Stimulated activated CD4-positive, alpha-beta T cell treated with anti-CD3 and anti-CD28 coated beads, Interleukin-12 subunit alpha, Interleukin-12 subunit beta, amount 100 ng/mL, for 24 hours (primary cell): ENCODE measurements at regions not wholly inside any gene's neighbourhood (a gene's known extent, or its start where the extent isn't known, plus 50 kb on each side); places are given as distances from the start of the nearest gene placed in this dataset.

Source experiments
- DNase-seq, 2 experiments: peaks; one replicate each; pipeline ENCODE4 v3.0.0-alpha.2; 2020; ENCODE audit warnings: low read depth in 2 of 2

DNA sequence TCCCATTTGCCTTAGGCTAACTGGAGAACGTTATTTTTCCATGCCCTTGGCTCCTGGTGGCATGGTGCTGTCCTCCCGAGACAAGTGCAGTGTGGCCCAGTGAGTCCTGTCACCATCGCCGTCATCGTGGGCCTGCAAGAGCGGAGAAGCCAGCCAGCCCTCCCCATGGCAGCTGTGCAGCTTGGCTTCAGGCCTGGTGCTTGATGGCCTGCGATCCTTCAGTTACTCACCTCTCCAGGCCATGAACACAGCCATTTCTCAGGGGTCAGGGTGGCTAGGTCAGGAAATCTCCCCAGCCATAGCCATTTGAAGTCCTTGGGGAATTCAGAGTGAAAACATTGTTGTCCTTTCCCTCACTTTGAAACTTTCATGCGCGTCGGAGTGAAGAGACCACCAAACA is 189.0 kb upstream of the RGMA start:
- no peak for DNase-seq

DNA sequence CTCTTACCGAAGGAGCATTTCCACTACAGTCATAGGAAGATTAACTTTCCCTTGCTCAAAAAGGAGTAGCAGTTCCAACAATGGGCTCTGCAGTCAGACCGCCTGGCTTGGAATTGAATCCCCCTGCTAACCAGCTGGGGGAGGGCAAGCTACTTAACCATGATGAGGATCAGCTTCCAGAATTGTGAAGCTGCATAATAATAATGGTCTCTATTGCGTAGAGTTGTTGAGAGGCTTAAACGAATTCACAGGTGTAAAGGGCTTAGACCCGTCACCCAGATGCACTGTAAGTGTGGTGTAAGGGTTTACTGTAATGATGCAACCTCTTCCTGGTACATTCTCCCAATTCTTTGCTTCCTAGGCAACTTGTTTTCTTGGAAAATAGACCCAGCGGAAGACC is 185.2 kb upstream of the RGMA start:
- no peak for DNase-seq

DNA sequence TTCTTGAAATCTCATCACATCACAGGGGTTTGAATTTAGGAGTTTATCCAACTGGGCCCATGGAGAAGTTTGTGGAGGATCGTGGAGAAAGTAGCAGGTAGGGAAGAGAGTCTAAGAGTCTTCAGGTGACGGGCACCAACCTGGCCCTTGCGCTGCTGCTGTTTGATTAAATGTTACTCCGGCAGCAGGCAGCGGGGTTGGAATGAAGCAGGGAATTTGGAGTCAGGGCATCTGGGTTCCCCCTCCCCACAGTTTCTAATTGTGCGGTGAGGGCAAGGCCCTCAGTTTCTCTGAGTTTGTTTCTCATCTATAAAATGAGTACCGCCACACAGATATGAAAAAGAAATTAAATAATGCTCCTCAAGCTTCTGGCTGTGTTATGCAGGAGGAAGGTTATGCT is 182.9 kb upstream of the RGMA start:
- DNase-seq = no peak

DNA sequence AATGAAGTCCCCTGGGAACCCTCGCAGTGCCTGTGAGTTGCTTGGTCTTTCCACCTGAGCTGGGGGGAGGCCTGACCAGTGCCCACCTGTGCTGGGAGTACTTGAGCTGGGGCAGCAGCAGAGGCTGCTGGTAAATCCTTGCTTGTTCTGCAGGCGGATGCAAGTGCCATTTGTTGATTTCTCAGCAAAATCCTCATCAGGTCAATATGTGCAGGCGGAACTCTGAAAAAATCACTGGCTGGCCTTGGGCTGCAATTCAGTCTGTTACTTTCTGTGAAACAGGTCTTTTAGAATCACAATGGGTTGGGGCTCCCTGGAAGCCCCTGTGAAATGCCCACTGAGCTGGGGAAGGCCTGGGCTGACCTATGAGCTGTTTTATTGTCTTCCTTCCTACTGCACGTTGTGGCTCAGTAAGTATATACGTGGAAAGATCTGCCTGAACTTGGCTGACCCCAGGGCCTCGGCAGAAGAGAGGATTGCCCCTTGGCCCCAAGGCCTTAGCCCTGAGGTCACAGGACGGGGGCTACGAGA is 182.0 kb upstream of the RGMA start:
- DNase-seq = no peak

DNA sequence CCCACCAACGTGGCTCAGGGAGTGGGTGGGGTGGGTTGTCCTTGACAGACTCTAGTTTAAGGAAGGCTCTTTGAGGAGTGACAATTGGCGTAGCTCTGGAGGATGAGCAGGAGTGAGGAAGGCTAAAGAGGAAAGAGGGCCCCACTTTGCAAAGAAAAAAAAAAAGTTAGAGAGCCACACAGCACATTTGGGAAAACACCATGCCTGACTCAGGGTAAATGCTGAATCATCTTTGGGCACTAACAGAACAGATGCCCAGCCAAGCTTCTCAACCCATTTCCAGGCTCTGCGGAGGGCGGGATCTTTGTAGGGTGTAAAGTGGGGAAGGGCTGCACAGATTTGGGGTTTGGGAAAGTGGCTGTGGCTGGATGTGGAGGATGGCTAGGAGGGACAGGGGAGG is 179.1 kb upstream of the RGMA start:
- DNase-seq = no peak

DNA sequence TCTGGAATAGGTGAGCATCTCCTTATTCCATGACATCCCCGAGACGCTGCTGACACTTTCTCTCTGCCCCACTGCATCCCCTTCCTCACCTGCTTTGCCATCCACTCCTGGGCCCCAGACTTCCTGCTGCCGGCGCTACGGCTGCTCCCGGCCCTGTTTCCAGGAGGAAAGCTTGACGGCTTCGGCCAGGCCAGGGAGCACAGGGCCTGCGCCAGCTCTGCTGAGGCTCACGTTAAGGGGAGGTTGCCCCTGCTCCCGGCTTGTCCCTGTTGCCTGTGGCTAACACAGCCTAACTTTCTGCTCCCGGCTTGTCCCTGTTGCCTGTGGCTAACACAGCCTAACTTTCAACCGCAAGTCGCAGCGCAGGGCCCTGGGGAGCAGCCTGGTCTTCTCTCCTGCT is 177.3 kb upstream of the RGMA start:
- DNase-seq = no peak

DNA sequence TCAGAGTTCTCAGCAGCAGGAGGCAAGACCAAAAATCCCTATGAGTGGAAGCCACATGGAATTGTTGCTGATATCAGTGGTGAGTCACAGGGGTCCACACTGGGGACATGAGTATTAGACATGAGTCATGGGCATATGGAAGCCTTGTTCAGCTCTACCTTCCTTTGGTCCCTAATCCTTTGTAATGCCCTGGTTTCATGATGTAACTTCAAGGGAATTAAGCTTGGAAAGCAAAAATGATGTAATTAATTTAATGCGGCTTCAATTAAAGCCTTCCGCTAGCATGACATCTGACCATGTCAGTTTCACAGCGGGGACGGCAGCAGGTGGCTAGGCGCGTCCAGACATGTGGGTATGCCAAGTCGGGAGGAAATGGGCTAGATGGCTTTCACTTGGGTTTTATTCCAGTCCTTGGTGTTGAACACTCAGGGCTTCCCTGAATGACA is 176.1 kb upstream of the RGMA start:
- no peak for DNase-seq

DNA sequence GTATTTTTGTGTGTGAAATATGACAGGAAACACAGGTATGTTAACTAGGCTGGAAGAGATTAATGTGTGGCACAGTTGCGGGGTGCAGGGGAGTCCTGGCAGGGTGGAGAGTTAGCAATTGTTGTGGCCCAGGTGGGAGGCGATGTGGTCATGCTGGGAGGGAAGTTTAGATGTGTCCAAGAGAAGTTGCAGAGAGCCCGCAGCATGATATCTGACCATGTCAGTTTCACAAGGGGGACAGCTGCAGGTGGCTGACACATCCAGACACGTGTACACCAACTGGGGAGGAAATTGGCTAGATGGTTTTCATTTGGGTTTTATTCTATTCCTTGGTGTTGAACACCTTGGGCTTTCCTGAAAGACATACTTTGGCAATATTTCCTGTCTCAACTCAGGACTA is 172.8 kb upstream of the RGMA start:
- DNase-seq = no peak

DNA sequence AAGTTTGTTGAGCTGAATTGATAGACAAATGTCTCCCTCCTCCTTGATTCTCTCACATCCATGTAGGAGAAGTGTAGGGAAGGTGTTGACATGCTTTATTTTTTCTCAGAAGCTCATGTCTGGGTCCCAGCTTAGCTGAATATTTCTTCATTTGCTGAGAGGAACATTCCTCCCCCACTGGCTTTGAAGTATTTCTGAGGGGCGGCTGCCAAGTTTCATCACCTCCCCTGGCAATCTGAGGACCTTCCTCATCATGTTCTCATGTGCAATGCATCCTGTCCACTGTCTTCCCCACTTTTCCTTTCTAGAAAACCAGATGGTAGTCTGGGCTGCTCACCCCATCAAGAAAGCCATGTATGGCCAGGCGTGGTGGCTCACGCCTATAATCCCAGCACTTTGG is 168.9 kb upstream of the RGMA start:
- DNase-seq = no peak

DNA sequence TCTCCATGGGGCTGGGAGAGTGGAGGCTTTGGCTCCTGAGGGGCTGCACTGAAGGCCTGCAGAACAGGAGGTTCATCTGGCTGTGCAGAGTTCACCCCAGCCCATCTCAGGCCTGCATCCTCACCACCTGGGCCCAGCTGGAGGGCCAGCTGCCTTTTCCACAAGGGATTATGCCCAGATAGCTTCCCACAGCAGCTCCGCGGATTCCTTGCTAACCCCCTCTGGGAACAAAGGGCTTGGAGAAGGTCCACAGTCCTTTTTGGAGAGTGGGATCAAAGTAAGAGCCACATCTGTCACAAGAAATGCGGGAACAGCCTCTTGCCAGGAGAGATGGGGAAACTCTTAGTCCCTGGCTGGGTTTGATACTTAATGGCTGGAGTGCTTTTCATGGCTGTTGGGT is 164.7 kb upstream of the RGMA start:
- DNase-seq = no peak

DNA sequence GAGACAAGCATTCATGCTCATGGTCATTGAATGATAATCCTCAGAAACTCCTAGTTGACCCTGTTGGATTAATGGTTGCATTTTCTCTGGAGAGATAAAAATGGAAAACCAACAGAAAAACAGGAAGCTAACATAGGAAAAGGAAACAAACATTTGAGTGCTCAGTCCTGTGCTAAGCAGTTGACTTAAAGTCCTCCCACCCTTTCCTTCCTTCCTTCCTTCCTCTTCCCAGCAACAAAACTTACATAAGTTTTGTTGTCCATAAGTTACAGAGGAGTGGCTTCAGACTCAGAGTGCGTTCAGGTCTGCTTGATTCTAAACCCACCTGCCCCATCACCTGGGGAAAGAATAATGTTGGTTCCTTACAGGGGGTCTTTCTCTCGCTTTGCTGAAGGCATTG is 163.8 kb upstream of the RGMA start:
- DNase-seq = no peak

DNA sequence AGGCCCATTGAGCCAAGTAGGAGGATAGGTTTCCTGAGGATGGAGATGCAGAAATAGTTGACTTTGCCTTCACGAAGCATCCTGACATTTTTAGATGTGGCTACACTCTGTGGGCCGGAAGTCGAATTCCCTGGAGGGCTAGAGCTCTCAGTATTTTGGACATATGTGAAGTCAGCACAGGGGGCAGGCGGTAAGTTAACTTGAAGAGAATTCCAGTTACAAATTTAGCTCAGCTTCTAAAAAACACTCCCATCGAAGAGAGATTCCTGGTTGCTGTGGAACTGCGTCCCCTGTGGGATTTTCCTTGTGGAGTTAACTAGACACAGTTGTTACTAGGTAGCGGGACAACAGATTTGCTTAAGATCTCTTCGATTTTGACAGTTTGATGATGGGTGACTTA is 161.9 kb upstream of the RGMA start:
- DNase-seq = no peak

DNA sequence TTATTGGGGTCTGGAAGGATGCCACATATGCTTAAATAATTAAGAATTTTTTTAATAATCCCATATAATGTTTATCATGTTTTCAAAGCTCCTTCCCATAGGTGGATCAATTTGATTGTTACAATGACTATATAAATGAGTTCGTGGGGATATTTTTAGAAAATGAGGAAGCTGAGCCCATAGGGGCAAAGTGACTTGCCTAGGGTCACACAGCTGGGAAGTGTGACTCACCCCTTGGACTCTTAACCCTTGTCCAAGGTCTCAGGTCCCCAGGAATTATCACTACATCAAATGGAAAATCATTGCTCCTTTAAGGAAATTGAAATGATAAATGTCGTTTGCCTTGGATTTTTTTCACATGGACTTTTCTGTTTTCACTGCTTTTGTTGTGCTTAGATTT is 161.2 kb upstream of the RGMA start:
- no peak for DNase-seq

DNA sequence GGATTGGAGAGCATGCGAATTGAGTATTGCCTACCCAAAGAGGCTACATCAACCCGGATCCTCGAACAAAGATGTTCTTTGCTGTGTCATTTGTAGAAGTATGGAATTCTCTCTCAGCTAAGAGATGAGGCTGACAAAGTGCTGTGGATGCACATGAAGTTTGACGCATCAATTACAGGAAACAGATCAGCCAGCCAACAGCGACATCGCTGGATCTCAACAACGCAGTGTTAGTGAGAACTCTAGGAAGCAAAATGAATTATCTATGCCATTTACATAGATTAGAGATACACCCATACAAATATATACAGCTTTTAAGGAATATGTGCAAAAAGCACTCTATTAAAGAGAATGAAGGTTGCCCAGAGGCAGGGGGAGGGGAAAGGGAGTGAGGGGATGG is 160.6 kb upstream of the RGMA start:
- DNase-seq = no peak

DNA sequence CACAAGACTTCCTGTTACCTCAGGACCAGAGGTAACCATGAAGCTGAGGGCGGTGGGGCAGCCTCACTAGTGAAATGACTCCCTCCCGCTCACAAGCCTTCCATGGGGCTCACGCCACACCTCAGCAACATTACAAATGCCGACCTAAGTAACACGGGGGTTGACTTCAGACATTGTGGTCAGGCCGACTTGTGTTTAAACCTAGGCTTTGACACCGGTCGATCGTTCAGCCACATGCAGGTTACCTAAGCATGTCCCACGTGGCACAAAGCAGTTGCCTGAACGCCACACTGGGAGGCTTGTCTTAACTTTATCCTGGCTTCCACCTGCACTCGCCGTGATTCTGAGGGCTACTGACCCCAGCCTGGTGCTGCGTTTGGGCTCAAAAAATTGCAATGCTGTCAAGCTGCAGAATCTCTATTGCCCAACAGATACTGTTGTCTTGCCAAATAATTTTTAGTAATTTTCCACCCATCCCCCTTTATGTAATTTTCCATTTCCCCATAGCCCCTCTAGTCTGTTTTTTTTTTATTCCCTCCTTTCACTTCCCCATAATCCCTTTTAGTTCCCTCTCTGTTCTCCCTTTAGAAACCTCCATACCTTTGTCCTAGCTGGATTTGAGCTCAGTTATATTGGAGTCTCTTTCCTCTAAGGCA is 158.6 kb upstream of the RGMA start:
- DNase-seq = no peak

DNA sequence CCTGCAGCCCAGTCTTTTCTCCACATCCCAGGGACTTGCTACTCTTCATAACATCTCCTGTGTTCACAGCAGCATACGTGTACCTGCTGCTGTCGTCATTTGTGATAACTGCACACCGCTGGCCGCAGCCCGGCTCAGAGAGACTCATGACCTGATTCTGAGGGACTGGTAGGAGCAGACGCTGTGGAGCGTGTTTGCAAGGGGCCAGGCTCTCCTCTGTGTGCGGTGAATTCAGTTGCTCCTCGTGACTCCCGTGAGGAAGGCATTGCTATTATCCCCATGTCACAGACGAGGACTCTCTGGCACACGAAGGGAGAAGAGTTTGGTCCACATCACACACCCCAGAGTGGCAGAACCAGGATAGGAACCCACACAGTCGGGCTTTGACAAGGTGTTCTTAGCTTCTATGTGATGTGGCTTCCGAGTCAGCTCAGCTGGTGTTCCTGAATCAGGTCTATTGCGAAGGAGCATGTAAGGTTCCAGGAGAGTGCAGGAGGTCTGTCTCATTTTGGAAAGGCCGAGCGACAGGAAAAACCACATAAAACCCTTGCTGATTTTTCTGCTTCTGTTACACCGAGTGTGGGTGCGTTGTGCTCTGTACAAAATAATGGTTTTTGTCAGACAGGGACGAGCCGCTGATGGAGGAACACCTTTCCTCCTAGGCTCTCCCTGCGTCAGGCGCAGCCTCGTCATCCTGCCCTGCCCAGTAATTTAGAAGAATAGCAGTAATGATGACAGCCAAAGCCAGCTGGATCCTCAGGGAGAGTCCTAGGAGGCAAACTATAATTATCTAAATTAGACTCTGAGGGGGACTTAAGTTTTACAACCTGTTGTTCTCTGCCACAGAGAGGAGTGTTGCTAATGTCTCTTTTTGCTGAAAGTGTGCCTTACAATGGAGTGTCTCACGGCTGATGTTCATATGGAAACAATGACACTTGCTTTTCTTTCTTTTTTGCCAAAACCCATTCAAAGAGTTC is 157.5 kb upstream of the RGMA start:
- no peak for DNase-seq

DNA sequence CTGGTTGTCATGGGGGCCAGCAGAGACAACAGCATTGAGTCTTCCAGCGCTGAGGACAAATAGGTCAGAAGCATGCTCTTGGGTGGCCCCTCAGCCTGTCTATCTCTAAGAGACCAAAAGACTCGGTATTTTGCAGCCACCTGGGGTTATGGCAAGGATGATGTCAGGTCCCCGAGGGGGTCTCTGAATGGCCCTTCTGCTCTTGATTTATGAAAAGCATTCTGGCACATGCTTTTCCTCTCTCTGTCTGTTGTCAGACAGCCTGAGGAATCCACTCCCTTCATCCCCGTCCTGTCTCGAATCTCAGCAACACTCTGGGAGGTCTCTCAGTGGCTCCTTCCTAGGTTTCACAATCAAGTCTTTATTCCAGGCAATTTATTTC is 156.6 kb upstream of the RGMA start:
- DNase-seq = no peak

DNA sequence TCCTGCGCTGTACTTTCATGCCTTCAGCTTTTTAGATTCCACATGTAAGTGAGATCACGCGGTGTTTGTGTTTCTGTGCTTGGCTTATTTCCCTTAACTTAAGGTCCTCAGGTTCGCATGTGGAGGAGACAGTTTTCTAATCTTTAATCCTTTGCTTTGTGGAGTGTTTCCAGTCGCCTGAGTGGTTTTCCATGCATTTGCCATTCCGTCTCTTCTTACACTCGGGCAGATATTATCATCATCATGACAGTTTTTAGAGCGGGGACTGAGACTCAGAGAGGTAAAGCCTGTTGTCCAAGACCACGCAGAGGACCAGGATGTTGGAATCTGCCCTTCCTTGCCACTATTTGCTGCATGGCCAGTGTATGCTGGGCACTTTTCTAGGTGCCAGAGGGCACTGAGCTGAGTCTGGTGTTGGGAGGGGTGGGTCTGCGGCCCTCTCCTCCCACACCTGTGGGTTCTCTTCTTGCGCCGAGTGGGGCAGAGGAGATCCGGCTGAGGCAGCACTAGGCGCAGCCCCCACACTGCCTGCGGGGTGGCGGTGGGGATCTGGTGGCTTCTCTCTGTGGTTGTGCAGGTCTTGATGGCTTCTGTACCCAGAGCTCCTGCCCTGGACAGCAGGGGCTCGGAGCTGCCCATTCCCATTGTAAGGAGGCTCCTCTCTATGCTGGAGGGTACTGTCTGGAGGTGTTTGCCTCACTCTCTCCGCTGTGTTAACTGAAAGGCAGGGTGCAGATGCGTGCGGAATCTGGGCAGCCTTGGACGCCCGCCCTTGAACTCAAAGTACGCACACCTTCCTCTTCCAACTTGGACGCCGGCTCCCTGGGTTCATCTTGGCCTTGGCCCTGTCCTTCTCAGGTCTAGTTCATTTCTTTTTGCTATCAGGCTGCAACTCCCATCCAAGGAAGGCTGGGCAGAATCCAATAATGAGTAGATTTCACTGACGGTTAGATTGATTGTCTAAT is 156.0 kb upstream of the RGMA start:
- no peak for DNase-seq

DNA sequence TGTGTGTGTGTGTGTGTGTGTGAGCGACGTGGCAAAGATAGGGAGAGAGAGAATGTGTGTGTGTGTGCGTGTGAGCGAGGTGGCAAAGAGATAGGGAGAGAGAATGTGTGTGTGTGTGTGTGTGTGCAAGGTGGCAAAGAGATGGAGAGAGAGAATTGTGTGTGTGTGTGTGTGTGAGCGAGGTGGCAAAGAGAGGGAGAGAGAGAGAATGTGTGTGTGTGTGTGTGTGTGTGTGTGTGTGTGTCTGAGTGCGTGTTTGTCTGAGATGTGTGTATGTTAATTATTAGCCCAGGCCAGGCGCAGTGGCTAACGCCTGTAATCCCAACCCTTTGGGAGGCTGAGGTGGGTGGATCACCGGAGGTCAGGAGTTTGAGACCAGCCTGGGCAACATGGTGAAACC is 154.6 kb upstream of the RGMA start:
- DNase-seq = no peak

DNA sequence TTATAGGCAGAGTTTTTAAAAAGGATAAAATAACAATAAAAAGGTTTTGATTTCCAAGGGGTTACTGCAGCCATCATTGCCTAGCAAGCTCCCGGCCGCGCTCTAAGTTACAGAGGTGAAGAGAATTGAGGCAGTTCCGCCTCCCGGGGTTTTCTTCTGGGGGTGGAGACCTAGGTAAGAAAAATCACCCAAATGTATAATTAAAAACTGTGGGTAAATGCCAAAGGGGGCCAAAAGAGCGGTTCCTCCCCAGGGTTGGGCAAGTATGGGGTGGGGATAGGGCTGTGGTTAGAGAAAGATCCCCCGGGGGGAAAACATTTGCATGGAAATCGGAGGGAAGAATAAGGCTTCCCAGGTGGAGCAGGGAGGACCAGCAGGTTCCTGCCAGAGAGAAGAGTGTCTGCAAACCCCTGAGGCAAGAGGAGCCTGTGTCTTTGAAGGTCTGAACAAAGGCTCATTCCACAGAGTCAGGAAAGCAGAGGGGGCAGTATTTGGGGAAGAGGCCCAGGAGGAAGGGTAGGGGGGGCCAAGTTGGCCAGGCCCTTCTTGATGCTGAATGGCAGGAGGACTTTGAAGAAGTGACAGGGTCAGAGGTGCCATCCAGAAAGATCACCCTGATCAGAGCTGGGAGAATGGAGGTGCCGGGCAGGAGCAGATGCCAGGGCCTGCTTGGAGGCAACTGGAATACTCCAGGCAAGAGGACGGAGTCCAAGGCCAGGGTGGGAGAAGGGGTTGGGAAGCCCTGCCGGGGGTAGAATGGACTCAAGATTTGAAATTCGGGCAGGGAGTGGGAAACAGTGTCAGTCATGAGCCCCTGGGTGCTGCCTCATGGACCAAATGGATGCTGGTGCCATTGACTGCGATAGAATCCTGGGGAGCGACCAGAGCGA is 152.9 kb upstream of the RGMA start:
- no peak for DNase-seq

DNA sequence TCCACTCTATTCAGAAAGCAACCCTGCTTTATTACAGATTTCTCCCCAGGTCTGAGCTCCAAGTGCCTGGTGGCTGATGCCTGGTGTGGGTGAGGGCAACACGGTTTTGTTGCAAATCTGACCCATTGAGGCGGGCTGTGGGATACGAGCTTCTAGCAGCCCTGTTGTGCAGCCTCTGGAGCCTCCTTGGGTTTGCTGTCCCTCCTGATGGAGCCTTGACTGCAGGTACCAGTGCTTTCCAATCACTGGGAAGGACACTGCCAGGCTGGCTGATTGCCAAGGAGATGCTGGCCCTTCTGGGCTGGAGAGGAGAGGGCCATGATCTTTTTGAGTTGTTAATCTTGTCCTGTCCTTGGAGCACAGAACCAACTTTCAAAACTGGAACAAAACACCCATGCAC is 151.0 kb upstream of the RGMA start:
- no peak for DNase-seq
